ENCODE measurements at regions not wholly inside any gene's neighbourhood (a gene's known extent, or its start where the extent isn't known, plus 50 kb on each side); places are given as distances from the start of the nearest gene placed in this dataset.

GRCh38 chr2:239747771-239748170 lies 277.4 kb downstream of the NDUFA10 start:
- Histone ChIP-seq H3K4me1 (ENCODE audit: insufficient read depth, low read length) (no peaks in the 10 kb centered on the region), H3K9ac (ENCODE audit: low read depth, low read length) (no peak overlapping the region)

GRCh38 chr2:239747274-239747673 lies 277.9 kb downstream of the NDUFA10 start:
- Histone ChIP-seq H3K27me3 (ENCODE audit: insufficient read depth, low read length) (no peaks in the 10 kb centered on the region), H3K36me3 (ENCODE audit: insufficient read depth, low read depth, low read length) (no peaks in the 10 kb centered on the region), H3K4me1 (ENCODE audit: insufficient read depth, low read length) (no peaks in the 10 kb centered on the region), H3K27ac (ENCODE audit: low read length) (no peak overlapping the region), H3K9ac (ENCODE audit: low read depth, low read length) (no peak overlapping the region), H3K9me3 (ENCODE audit: insufficient read depth, low read depth, low read length) (no peaks in the 10 kb centered on the region), H3K4me3 (ENCODE audit: low read length) (no peak overlapping the region)

More at GRCh38 chr2:239747771-239748170, 277.4 kb downstream of the NDUFA10 start:
- Histone ChIP-seq H3K27ac (ENCODE audit: low read length) (no peak overlapping the region), H3K27me3 (ENCODE audit: insufficient read depth, low read length) (no peaks in the 10 kb centered on the region), H3K36me3 (ENCODE audit: insufficient read depth, low read depth, low read length) (no peaks in the 10 kb centered on the region), H3K4me3 (ENCODE audit: low read length) (no peak overlapping the region), H3K9me3 (ENCODE audit: insufficient read depth, low read depth, low read length) (no peaks in the 10 kb centered on the region)

GRCh38 chr2:239746559-239747246 lies 278.4 kb downstream of the NDUFA10 start:
- H3K27ac ChIP-seq (ENCODE audit: low read length) = no peak overlapping the region

GRCh38 chr2:239745386-239746227 lies 279.5 kb downstream of the NDUFA10 start:
- no peaks in the 10 kb centered on the region for H3K4me1 ChIP-seq (ENCODE audit: insufficient read depth, low read length)
- H3K36me3 ChIP-seq (ENCODE audit: insufficient read depth, low read depth, low read length) = no peaks in the 10 kb centered on the region
- no peak overlapping the region for H3K9ac ChIP-seq (ENCODE audit: low read depth, low read length)
- no peak overlapping the region for H3K27ac ChIP-seq (ENCODE audit: low read length)
- no peak overlapping the region for H3K4me3 ChIP-seq (ENCODE audit: low read length)
- H3K9me3 ChIP-seq (ENCODE audit: insufficient read depth, low read depth, low read length) = no peaks in the 10 kb centered on the region
- no peaks in the 10 kb centered on the region for H3K27me3 ChIP-seq (ENCODE audit: insufficient read depth, low read length)

More at GRCh38 chr2:239746559-239747246, 278.4 kb downstream of the NDUFA10 start:
- H3K9me3 ChIP-seq (ENCODE audit: insufficient read depth, low read depth, low read length) = no peaks in the 10 kb centered on the region
- H3K4me1 ChIP-seq (ENCODE audit: insufficient read depth, low read length) = no peaks in the 10 kb centered on the region
- no peak overlapping the region for H3K4me3 ChIP-seq (ENCODE audit: low read length)
- no peaks in the 10 kb centered on the region for H3K36me3 ChIP-seq (ENCODE audit: insufficient read depth, low read depth, low read length)
- no peak overlapping the region for H3K9ac ChIP-seq (ENCODE audit: low read depth, low read length)
- H3K27me3 ChIP-seq (ENCODE audit: insufficient read depth, low read length) = no peaks in the 10 kb centered on the region

- Histone ChIP-seq H3K36me3 (ENCODE audit: insufficient read depth, low read depth, low read length) (no peaks in the 10 kb centered on the region), H3K4me3 (ENCODE audit: low read length) (no peak overlapping the region), H3K9ac (ENCODE audit: low read depth, low read length) (no peak overlapping the region), H3K4me1 (ENCODE audit: insufficient read depth, low read length) (no peaks in the 10 kb centered on the region), H3K9me3 (ENCODE audit: insufficient read depth, low read depth, low read length) (no peaks in the 10 kb centered on the region), H3K27me3 (ENCODE audit: insufficient read depth, low read length) (no peaks in the 10 kb centered on the region), H3K27ac (ENCODE audit: low read length) (no peak overlapping the region)
Measured at GRCh38 chr2:239744706-239745340, 280.3 kb downstream of the NDUFA10 start.

- Histone ChIP-seq H3K27me3 (ENCODE audit: insufficient read depth, low read length) (no peaks in the 10 kb centered on the region), H3K4me3 (ENCODE audit: low read length) (no peak overlapping the region), H3K9me3 (ENCODE audit: insufficient read depth, low read depth, low read length) (no peaks in the 10 kb centered on the region), H3K4me1 (ENCODE audit: insufficient read depth, low read length) (no peaks in the 10 kb centered on the region), H3K9ac (ENCODE audit: low read depth, low read length) (no peak overlapping the region), H3K36me3 (ENCODE audit: insufficient read depth, low read depth, low read length) (no peaks in the 10 kb centered on the region), H3K27ac (ENCODE audit: low read length) (no peak overlapping the region)
Measured at GRCh38 chr2:239743206-239743605, 281.9 kb downstream of the NDUFA10 start.

- no peaks in the 10 kb centered on the region for H3K36me3 ChIP-seq (ENCODE audit: insufficient read depth, low read depth, low read length)
- H3K9ac ChIP-seq (ENCODE audit: low read depth, low read length) = no peak overlapping the region
- no peaks in the 10 kb centered on the region for H3K27me3 ChIP-seq (ENCODE audit: insufficient read depth, low read length)
Measured at GRCh38 chr2:239742377-239742776, 282.8 kb downstream of the NDUFA10 start.

GRCh38 chr2:239739206-239739605 lies 285.9 kb downstream of the NDUFA10 start:
- H3K27me3 ChIP-seq (ENCODE audit: insufficient read depth, low read length) = no peaks in the 10 kb centered on the region

More at GRCh38 chr2:239742377-239742776, 282.8 kb downstream of the NDUFA10 start:
- H3K4me1 ChIP-seq (ENCODE audit: insufficient read depth, low read length) = no peaks in the 10 kb centered on the region
- no peak overlapping the region for H3K4me3 ChIP-seq (ENCODE audit: low read length)
- no peaks in the 10 kb centered on the region for H3K9me3 ChIP-seq (ENCODE audit: insufficient read depth, low read depth, low read length)
- no peak overlapping the region for H3K27ac ChIP-seq (ENCODE audit: low read length)

GRCh38 chr2:239738159-239738558 lies 287.0 kb downstream of the NDUFA10 start:
- Histone ChIP-seq H3K4me3 (ENCODE audit: low read length) (no peak overlapping the region), H3K9me3 (ENCODE audit: insufficient read depth, low read depth, low read length) (no peaks in the 10 kb centered on the region), H3K4me1 (ENCODE audit: insufficient read depth, low read length) (no peaks in the 10 kb centered on the region; the same call in 1 of the 2 replicates)

More at GRCh38 chr2:239739206-239739605, 285.9 kb downstream of the NDUFA10 start:
- Histone ChIP-seq H3K36me3 (ENCODE audit: insufficient read depth, low read depth, low read length) (no peaks in the 10 kb centered on the region), H3K27ac (ENCODE audit: low read length) (no peak overlapping the region), H3K9ac (ENCODE audit: low read depth, low read length) (no peak overlapping the region), H3K9me3 (ENCODE audit: insufficient read depth, low read depth, low read length) (no peaks in the 10 kb centered on the region), H3K4me3 (ENCODE audit: low read length) (no peak overlapping the region), H3K4me1 (ENCODE audit: insufficient read depth, low read length) (no peaks in the 10 kb centered on the region; the same call in 1 of the 2 replicates)

GRCh38 chr2:239737144-239737463 lies 288.0 kb downstream of the NDUFA10 start:
- no peak overlapping the region for H3K4me3 ChIP-seq (ENCODE audit: low read length)
- no peaks in the 10 kb centered on the region for H3K27me3 ChIP-seq (ENCODE audit: insufficient read depth, low read length)
- H3K9me3 ChIP-seq (ENCODE audit: insufficient read depth, low read depth, low read length) = no peaks in the 10 kb centered on the region
- H3K36me3 ChIP-seq (ENCODE audit: insufficient read depth, low read depth, low read length) = no peaks in the 10 kb centered on the region
- no peaks in the 10 kb centered on the region; the same call in 1 of the 2 replicates for H3K4me1 ChIP-seq (ENCODE audit: insufficient read depth, low read length)
- H3K27ac ChIP-seq (ENCODE audit: low read length) = no peak overlapping the region
- no peak overlapping the region for H3K9ac ChIP-seq (ENCODE audit: low read depth, low read length)

More at GRCh38 chr2:239738159-239738558, 287.0 kb downstream of the NDUFA10 start:
- Histone ChIP-seq H3K9ac (ENCODE audit: low read depth, low read length) (no peak overlapping the region), H3K27me3 (ENCODE audit: insufficient read depth, low read length) (no peaks in the 10 kb centered on the region), H3K36me3 (ENCODE audit: insufficient read depth, low read depth, low read length) (no peaks in the 10 kb centered on the region), H3K27ac (ENCODE audit: low read length) (no peak overlapping the region)

- Histone ChIP-seq H3K27me3 (ENCODE audit: insufficient read depth, low read length) (no peaks in the 10 kb centered on the region), H3K27ac (ENCODE audit: low read length) (no peak overlapping the region), H3K9me3 (ENCODE audit: insufficient read depth, low read depth, low read length) (no peaks in the 10 kb centered on the region), H3K4me3 (ENCODE audit: low read length) (no peak overlapping the region), H3K9ac (ENCODE audit: low read depth, low read length) (no peak overlapping the region), H3K4me1 (ENCODE audit: insufficient read depth, low read length) (no peaks in the 10 kb centered on the region; the same call in 1 of the 2 replicates), H3K36me3 (ENCODE audit: insufficient read depth, low read depth, low read length) (no peaks in the 10 kb centered on the region)
Measured at GRCh38 chr2:239736358-239737143, 288.6 kb downstream of the NDUFA10 start.

Data from iPS-20b (cell line).